ENCODE measurements at regions not wholly inside any gene's neighbourhood (a gene's known extent, or its start where the extent isn't known, plus 50 kb on each side); places are given as distances from the start of the nearest gene placed in this dataset.
A peak's percentile ranks its signal among the peaks of the same experiment; 100 is the strongest.

GRCh38 chrX:96407981-96408380, 276.7 kb upstream of the DIAPH2 start:
- FAIRE-seq (no peak), DNase-seq (ENCODE audit: low read depth) (no peak)
- TF ChIP-seq CTCF (IDR thresholded peaks at IDR 0.05; ENCODE audit: insufficient read depth, low read length, severe bottlenecking) = no peak
- Histone ChIP-seq H3K36me3 (ENCODE audit: control insufficient read depth, insufficient read depth, low read length) (no peaks in the 10 kb centered on the region), H3K4me3 (ENCODE audit: low read depth, low read length) (no peak overlapping the region), H3K27me3 (ENCODE audit: control insufficient read depth, insufficient read depth, low read length) (no peaks in the 10 kb centered on the region)

DNA sequence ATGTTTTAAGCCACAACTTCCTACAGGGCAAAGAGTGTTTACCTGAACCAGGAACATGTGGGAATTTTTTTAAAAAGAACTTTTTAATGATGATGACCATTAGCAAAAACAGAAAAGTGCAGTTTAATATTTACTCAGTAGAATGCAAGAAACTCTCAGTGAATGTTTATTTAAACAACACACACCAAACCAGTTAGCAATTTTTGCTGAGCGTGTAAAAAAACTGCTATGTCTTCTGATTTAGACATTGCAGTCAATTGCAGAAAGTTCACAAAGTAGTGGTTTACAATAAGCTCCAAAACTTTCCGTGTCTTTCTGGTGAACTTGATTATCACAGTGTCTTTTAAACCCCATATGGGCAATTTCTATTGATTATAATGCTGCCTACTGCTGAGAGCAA, 273.7 kb upstream of the DIAPH2 start:
- DNase-seq (ENCODE audit: low read depth) = no peak
- no peak for FAIRE-seq
- TF ChIP-seq CTCF (IDR thresholded peaks at IDR 0.05; ENCODE audit: insufficient read depth, low read length, severe bottlenecking) = no peak
- no peaks in the 10 kb centered on the region for H3K27me3 ChIP-seq (ENCODE audit: control insufficient read depth, insufficient read depth, low read length)
- no peaks in the 10 kb centered on the region for H3K36me3 ChIP-seq (ENCODE audit: control insufficient read depth, insufficient read depth, low read length)
- H3K4me3 ChIP-seq (ENCODE audit: low read depth, low read length) = no peak overlapping the region

GRCh38 chrX:96417695-96418094, 266.9 kb upstream of the DIAPH2 start:
- DNase-seq (ENCODE audit: low read depth) (no peak), FAIRE-seq (no peak)
- Histone ChIP-seq H3K27me3 (ENCODE audit: control insufficient read depth, insufficient read depth, low read length) (no peaks in the 10 kb centered on the region), H3K4me3 (ENCODE audit: low read depth, low read length) (no peak overlapping the region), H3K36me3 (ENCODE audit: control insufficient read depth, insufficient read depth, low read length) (no peaks in the 10 kb centered on the region)
- TF ChIP-seq CTCF (IDR thresholded peaks at IDR 0.05; ENCODE audit: insufficient read depth, low read length, severe bottlenecking) = no peak

DNA sequence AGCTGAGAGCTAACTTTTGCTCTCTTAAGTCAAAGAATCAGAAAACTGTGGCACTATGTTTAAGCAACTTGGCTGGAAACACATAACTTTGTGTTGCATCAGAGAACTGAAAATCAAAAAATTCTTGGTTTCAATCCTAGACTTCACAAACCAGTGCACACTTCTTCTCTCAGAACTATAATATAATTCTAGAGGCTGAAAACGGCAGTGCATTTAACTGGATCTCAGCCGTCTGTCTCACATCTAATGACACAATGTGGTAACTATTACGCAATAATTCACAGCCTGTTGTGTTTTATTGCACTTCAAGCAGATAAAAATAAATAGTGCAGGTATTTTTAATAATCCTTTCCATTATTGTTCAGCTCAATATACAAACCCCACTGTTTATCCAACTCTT, 260.6 kb upstream of the DIAPH2 start:
- Histone ChIP-seq H3K36me3 (ENCODE audit: control insufficient read depth, insufficient read depth, low read length) (no peaks in the 10 kb centered on the region), H3K4me3 (ENCODE audit: low read depth, low read length) (no peak overlapping the region), H3K27me3 (ENCODE audit: control insufficient read depth, insufficient read depth, low read length) (no peaks in the 10 kb centered on the region)
- FAIRE-seq (no peak), DNase-seq (ENCODE audit: low read depth) (peak; percentile 29)
- TF ChIP-seq CTCF (IDR thresholded peaks at IDR 0.05; ENCODE audit: insufficient read depth, low read length, severe bottlenecking) = no peak

GRCh38 chrX:96425200-96425599, 259.4 kb upstream of the DIAPH2 start:
- Histone ChIP-seq H3K27me3 (ENCODE audit: control insufficient read depth, insufficient read depth, low read length) (no peaks in the 10 kb centered on the region), H3K36me3 (ENCODE audit: control insufficient read depth, insufficient read depth, low read length) (no peaks in the 10 kb centered on the region), H3K4me3 (ENCODE audit: low read depth, low read length) (no peak overlapping the region)
- TF ChIP-seq CTCF (IDR thresholded peaks at IDR 0.05; ENCODE audit: insufficient read depth, low read length, severe bottlenecking) = no peak
- DNase-seq (ENCODE audit: low read depth) = no peak
- FAIRE-seq = no peak

DNA sequence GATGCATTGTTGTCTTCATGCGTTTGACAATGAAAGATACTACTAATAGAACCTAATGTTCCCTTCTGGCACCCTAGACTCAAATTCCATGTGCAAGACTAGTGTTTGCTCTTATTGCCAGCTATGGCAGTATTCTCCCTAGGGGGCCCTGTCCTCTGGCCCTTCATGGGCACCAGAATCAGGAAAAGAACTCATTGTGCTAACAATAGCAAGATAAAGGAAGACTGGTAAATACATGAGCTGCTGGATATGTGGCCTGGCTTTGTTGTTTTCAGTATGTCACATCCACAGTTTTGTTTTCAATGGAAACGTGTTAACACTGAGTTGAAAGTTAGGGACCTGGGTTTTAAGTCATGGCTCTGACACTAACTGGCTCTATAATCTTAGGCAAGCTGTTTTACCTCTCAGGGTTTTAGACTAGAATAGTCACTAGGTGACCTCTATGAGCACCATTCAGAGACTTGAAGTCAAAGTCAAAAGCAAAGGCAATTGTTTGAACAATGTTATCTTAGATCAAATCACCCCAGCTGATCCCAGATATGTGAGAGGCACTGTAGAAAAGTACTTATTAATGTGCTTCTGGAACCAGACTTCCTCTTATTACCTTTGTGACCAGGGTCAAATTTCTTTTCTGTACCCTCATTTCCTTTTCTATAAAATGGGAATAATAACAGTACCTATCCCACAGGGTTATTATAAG, 253.7 kb upstream of the DIAPH2 start:
- Histone ChIP-seq H3K27me3 (ENCODE audit: control insufficient read depth, insufficient read depth, low read length) (no peaks in the 10 kb centered on the region), H3K36me3 (ENCODE audit: control insufficient read depth, insufficient read depth, low read length) (no peaks in the 10 kb centered on the region), H3K4me3 (ENCODE audit: low read depth, low read length) (no peak overlapping the region)
- no peak for FAIRE-seq
- no peak for DNase-seq (ENCODE audit: low read depth)
- TF ChIP-seq CTCF (IDR thresholded peaks at IDR 0.05; ENCODE audit: insufficient read depth, low read length, severe bottlenecking) = no peak

Data from bronchial epithelial cell (primary cell).